Dedifferentiated amniotic fluid mesenchymal stem cell (primary cell): ENCODE measurements at regions not wholly inside any gene's neighbourhood (a gene's known extent, or its start where the extent isn't known, plus 50 kb on each side); places are given as distances from the start of the nearest gene placed in this dataset.

Experiments used
- DNase-seq: peaks from one replicate; pipeline ENCODE4 v3.0.0-alpha.2; 2016; ENCODE audit errors: extremely low spot score

GRCh38 chr10:31081937-31082840 is 50.5 kb upstream of the ZNF438 start:
- no peak for DNase-seq

- no peak for DNase-seq
These were observed 52.1 kb upstream of the ZNF438 start for GRCh38 chr10:31083765-31084184.

GRCh38 chr10:31087011-31087410 is 55.3 kb upstream of the ZNF438 start:
- DNase-seq = no peak

- DNase-seq = no peak
These were observed 56.2 kb upstream of the ZNF438 start for GRCh38 chr10:31087851-31088250.

GRCh38 chr10:31090894-31091607 is 59.4 kb upstream of the ZNF438 start:
- DNase-seq = no peak

GRCh38 chr10:31095677-31096560 is 64.3 kb upstream of the ZNF438 start:
- no peak for DNase-seq

GRCh38 chr10:31098046-31098445 is 66.4 kb upstream of the ZNF438 start:
- peak; percentile 73 for DNase-seq

GRCh38 chr10:31099094-31099493 is 67.4 kb upstream of the ZNF438 start:
- DNase-seq = no peak

- DNase-seq = no peak
These were observed 68.0 kb upstream of the ZNF438 start for GRCh38 chr10:31099664-31100063.

- DNase-seq = no peak
These were observed 68.5 kb upstream of the ZNF438 start for GRCh38 chr10:31100115-31100601.

- DNase-seq = no peak
These were observed 69.0 kb upstream of the ZNF438 start for GRCh38 chr10:31100662-31101061.

- DNase-seq = peak; percentile 47
These were observed 69.5 kb upstream of the ZNF438 start for GRCh38 chr10:31101123-31101522.

GRCh38 chr10:31102421-31102820 is 70.8 kb upstream of the ZNF438 start:
- DNase-seq = no peak

- DNase-seq = no peak
These were observed 71.4 kb upstream of the ZNF438 start for GRCh38 chr10:31103112-31103511.

GRCh38 chr10:31112961-31113360 is 81.3 kb upstream of the ZNF438 start:
- no peak for DNase-seq

- DNase-seq = no peak
These were observed 84.6 kb upstream of the ZNF438 start for GRCh38 chr10:31116226-31116625.

GRCh38 chr10:31118556-31118955 is 86.9 kb upstream of the ZNF438 start:
- no peak for DNase-seq

- DNase-seq = no peak
These were observed 88.7 kb upstream of the ZNF438 start for GRCh38 chr10:31120392-31120791.

GRCh38 chr10:31120961-31121685 is 89.5 kb upstream of the ZNF438 start:
- peak; percentile 49 for DNase-seq

- no peak for DNase-seq
These were observed 90.3 kb upstream of the ZNF438 start for GRCh38 chr10:31121757-31122577.
